ENCODE measurements at regions not wholly inside any gene's neighbourhood (a gene's known extent, or its start where the extent isn't known, plus 50 kb on each side); places are given as distances from the start of the nearest gene placed in this dataset.
"Not testable (repeated sequence)": the region's sequence is repeated elsewhere in the genome, so short reads cannot be mapped to it uniquely, and the experiment has no call there.

- not testable (repeated sequence) for ATAC-seq; H3K27me3 Mint-ChIP-seq; H3K4me1 Mint-ChIP-seq; H3K4me3 Mint-ChIP-seq; H3K9me3 Mint-ChIP-seq; H3K36me3 Mint-ChIP-seq (ENCODE audit: low read depth); DNase-seq; H3K27ac Mint-ChIP-seq
Observed at GRCh38 chrX:132302687-132303086, 83.4 kb upstream of the RAP2C start.

- no peak for DNase-seq
- Mint-ChIP-seq H3K27ac (no peak overlapping the region), H3K36me3 (ENCODE audit: low read depth) (no peaks in the 10 kb centered on the region)
Observed at GRCh38 chrX:132294776-132295495, 75.7 kb upstream of the RAP2C start.

DNA sequence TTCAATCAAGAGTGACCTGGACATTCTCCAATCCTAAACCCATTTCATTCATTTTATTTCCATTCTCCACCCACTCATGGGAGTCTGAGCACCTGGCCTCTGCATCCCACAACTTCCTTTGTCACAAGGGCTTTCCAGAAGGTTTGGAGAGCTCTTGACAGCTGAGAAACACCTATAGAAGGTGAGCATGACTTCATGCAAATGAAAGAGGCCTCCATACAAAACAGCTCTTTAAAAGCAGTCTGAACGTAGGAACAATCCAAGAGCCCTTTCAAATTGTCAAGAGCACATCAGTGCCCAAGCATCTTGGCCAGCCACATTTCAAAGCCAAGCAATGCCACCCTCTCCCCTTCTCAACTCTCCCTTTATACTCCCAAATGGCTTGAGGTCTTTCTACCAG lies 74.9 kb upstream of the RAP2C start:
- Mint-ChIP-seq H3K36me3 (ENCODE audit: low read depth) (no peaks in the 10 kb centered on the region), H3K4me3 (no peak overlapping the region), H3K9me3 (no peaks in the 10 kb centered on the region), H3K27me3 (no peaks in the 10 kb centered on the region), H3K27ac (no peak overlapping the region), H3K4me1 (peaks cover 2% of the 10 kb centered on the region)
- ATAC-seq: no peak
- DNase-seq: no peak

More at GRCh38 chrX:132294776-132295495, 75.7 kb upstream of the RAP2C start:
- no peak overlapping the region for H3K4me3 Mint-ChIP-seq
- H3K4me1 Mint-ChIP-seq: peaks cover 2% of the 10 kb centered on the region
- H3K27me3 Mint-ChIP-seq: no peaks in the 10 kb centered on the region
- no peak for ATAC-seq
- H3K9me3 Mint-ChIP-seq: no peaks in the 10 kb centered on the region

- ATAC-seq (no peak), DNase-seq (peak; percentile 4)
- Mint-ChIP-seq H3K36me3 (ENCODE audit: low read depth) (peaks cover 2% of the 10 kb centered on the region), H3K4me3 (no peak overlapping the region), H3K27me3 (no peaks in the 10 kb centered on the region), H3K4me1 (peaks cover 2% of the 10 kb centered on the region), H3K27ac (no peak overlapping the region), H3K9me3 (no peaks in the 10 kb centered on the region)
Observed at GRCh38 chrX:132292793-132293192, 73.5 kb upstream of the RAP2C start.

DNA sequence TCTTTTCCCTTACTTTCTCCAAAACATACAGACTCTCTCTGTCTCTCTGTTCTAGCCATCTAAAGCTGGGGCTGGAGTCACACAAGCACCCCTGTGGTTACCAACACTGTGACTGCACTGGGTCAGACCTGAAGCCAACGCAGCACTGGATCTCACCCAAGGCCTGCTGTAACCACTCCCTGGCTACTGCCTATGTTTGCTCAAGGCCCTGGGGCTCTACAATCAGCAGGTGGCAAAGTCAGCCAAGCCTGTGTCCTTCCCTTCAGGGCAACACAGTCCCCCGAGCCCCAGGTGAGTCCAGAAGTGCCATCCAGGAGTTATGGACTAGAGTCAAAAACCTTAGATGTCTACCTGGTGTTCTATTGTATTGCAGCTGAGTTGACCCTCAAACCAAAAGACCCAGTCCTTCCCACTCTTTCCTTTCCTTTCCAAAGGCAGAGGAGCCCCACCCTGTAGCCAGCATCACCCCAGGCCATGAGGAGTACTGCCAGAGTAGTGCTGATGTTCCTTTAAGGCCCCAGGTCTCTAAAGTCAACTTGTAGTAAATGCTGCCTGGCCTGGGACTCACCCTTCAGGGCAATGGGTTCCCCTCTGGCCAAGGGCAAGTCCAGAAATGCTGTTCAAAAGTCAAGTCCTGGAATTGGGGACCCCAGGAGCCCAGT lies 58.8 kb upstream of the RAP2C start:
- no peaks in the 10 kb centered on the region for H3K36me3 Mint-ChIP-seq (ENCODE audit: low read depth)
- DNase-seq: no peak
- no peak overlapping the region for H3K4me3 Mint-ChIP-seq
- no peak for ATAC-seq
- H3K4me1 Mint-ChIP-seq: no peaks in the 10 kb centered on the region
- no peak overlapping the region for H3K27ac Mint-ChIP-seq
- H3K27me3 Mint-ChIP-seq: no peaks in the 10 kb centered on the region
- no peaks in the 10 kb centered on the region for H3K9me3 Mint-ChIP-seq

DNA sequence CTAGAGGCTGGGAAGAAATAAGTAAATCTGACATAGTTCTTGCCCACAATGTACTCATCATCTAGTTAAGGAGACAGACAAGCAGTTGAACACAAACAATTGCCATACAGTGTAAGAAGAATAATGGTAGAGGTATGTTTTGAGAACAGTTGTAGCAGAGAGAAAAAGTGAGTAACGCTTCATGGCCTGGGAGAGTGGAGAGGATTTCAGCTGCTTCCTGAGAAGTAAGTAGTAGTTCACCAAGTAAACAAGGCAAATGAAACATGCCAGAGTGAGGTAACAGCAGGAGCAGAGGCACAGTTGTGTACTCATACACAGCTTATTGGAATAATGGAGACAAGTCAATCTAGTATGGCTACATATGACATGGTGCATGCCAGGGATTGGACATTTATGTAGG lies 53.6 kb upstream of the RAP2C start:
- H3K27me3 Mint-ChIP-seq: no peaks in the 10 kb centered on the region
- DNase-seq (no peak), ATAC-seq (no peak)
- peaks cover 7% of the 10 kb centered on the region for H3K4me1 Mint-ChIP-seq
- no peaks in the 10 kb centered on the region for H3K36me3 Mint-ChIP-seq (ENCODE audit: low read depth)
- no peaks in the 10 kb centered on the region for H3K9me3 Mint-ChIP-seq
- H3K27ac Mint-ChIP-seq: no peak overlapping the region
- no peak overlapping the region for H3K4me3 Mint-ChIP-seq

GRCh38 chrX:132271311-132271778 lies 52.1 kb upstream of the RAP2C start:
- Mint-ChIP-seq H3K4me1 (peaks cover 20% of the 10 kb centered on the region), H3K4me3 (no peak overlapping the region), H3K27ac (no peak overlapping the region), H3K27me3 (no peaks in the 10 kb centered on the region), H3K36me3 (ENCODE audit: low read depth) (no peaks in the 10 kb centered on the region), H3K9me3 (no peaks in the 10 kb centered on the region)
- ATAC-seq (no peak), DNase-seq (no peak)

DNA sequence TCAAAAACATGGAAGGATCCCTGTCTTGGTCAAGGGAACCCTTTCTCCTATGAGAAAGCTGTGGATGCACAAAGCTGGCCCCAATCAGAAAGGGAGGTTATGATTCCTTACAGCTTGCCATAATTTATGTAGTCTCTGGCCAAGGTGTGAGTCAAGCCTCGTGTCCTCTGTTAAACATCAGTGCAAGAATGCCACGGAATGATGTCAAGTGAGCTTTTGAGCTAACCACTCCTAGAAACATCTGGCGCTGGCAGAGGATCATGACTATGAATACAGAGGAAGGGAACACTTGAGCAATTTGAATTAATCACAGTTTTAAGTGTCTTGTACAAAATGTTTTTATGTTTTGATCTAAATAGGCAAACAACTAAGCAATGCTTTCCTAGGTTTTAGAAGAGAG lies 51.5 kb upstream of the RAP2C start:
- no peaks in the 10 kb centered on the region for H3K27me3 Mint-ChIP-seq
- H3K9me3 Mint-ChIP-seq: no peaks in the 10 kb centered on the region
- no peak for DNase-seq
- ATAC-seq: no peak
- H3K4me3 Mint-ChIP-seq: no peak overlapping the region
- H3K36me3 Mint-ChIP-seq (ENCODE audit: low read depth): no peaks in the 10 kb centered on the region
- H3K4me1 Mint-ChIP-seq: peaks cover 22% of the 10 kb centered on the region
- H3K27ac Mint-ChIP-seq: no peak overlapping the region

- peaks cover 22% of the 10 kb centered on the region for H3K4me1 Mint-ChIP-seq
- H3K4me3 Mint-ChIP-seq: no peak overlapping the region
- no peak for ATAC-seq
- no peaks in the 10 kb centered on the region for H3K27me3 Mint-ChIP-seq
- H3K27ac Mint-ChIP-seq: no peak overlapping the region
- no peaks in the 10 kb centered on the region for H3K36me3 Mint-ChIP-seq (ENCODE audit: low read depth)
- no peak for DNase-seq
- H3K9me3 Mint-ChIP-seq: no peaks in the 10 kb centered on the region
Observed at GRCh38 chrX:132270021-132270420, 50.8 kb upstream of the RAP2C start.

All from activated naive CD8-positive, alpha-beta T cell treated with anti-CD3 and anti-CD28 coated beads, Interleukin-2, amount 50 U/mL, for 24 hours (primary cell).